ENCODE measurements at regions not wholly inside any gene's neighbourhood (a gene's known extent, or its start where the extent isn't known, plus 50 kb on each side); places are given as distances from the start of the nearest gene placed in this dataset.

DNA sequence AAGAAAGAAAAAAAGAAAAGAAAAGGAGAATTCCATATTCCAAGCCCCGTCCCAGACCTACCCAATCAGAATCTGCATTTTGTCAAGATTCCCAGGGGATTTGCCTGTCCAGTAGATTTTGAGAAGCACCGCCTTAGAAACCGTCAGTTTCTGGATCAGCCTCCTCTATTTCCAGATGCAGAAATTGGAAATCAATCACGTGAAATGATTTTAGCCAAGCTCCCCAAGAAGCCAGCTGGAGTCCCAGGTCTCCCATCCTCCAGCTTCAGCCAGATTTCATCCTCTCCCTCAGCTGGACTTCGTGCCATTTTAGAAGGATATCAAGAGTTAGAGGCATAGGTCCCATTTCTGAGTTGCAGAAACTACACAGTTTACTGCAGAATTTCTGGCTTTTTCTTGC, 629.3 kb downstream of the MID1IP1 start:
- Histone ChIP-seq H4K91ac (ENCODE audit: insufficient read depth, low read depth, low read length) (no peak overlapping the region), H2AK5ac (ENCODE audit: low read depth, low read length) (no peak overlapping the region), H3K23ac (ENCODE audit: low read depth, low read length) (no peak overlapping the region), H3K4me1 (ENCODE audit: control insufficient read depth, insufficient read depth, low read length) (no peaks in the 10 kb centered on the region; the same call in 1 of the 2 replicates), H4K5ac (ENCODE audit: low read depth, low read length) (no peak overlapping the region), H2BK20ac (ENCODE audit: low read depth, low read length) (no peak overlapping the region), H3K18ac (ENCODE audit: low read depth, low read length) (no peak overlapping the region), H2BK120ac (ENCODE audit: low read depth, low read length) (no peak overlapping the region), H4K20me1 (ENCODE audit: insufficient read depth, low read length) (no peaks in the 10 kb centered on the region), H3K36me3 (ENCODE audit: control insufficient read depth, insufficient read depth, low read length) (no peaks in the 10 kb centered on the region), H4K8ac (ENCODE audit: low read depth in 2 of 2, low read length in 2 of 2) (no peak overlapping the region), H3K79me1 (ENCODE audit: low read depth in 1 of 2, low read length in 2 of 2) (no peaks in the 10 kb centered on the region), H3K27ac (ENCODE audit: insufficient read depth, low read length) (no peak overlapping the region), H3K4me3 (ENCODE audit: insufficient read depth, low read depth, low read length) (no peak overlapping the region), H3K9me3 (ENCODE audit: control insufficient read depth, insufficient read depth, low read length) (no peaks in the 10 kb centered on the region), H3K27me3 (ENCODE audit: control insufficient read depth, insufficient read depth, low read length) (peaks cover 12% of the 10 kb centered on the region), H2AK9ac (replicated peaks; ENCODE audit: low read depth, low read length, poor library complexity) (no peak overlapping the region), H3K56ac (ENCODE audit: extremely low read depth, insufficient read depth, low read length) (no peak overlapping the region), H2BK5ac (ENCODE audit: low read depth, low read length, poor library complexity, severe bottlenecking) (no peak overlapping the region), H3K9me1 (ENCODE audit: insufficient read depth, low read length) (no peaks in the 10 kb centered on the region), H2AFZ (replicated peaks; ENCODE audit: low read length, poor library complexity) (no peak overlapping the region), H3K4ac (ENCODE audit: low read depth, low read length) (no peak overlapping the region), H3K9ac (ENCODE audit: low read depth, low read length) (no peak overlapping the region), H2BK15ac (ENCODE audit: low read depth, low read length) (no peak overlapping the region), H3K14ac (replicated peaks; ENCODE audit: low read depth, low read length) (no peak overlapping the region), H3K4me2 (ENCODE audit: low read depth, low read length) (no peak overlapping the region)
- no peak for DNase-seq
- CTCF ChIA-PET = interaction anchor here (0.7 kb wide), 1 partner anchor 10 kb away, joined by 3 read pairs; no protein-coding TSS in a partner anchor
- no peak for ATAC-seq (ENCODE audit: low read depth)
- whole genome bisulfite sequencing, 2 experiments (ENCODE audit: extremely low coverage in 2 of 2, insufficient read length in 1 of 2) = 86% methylated on average over 3 of the region's 5 CpGs; no CpG with 5 or more reads in 1 of the 2 experiments
- intact Hi-C loops (cut with micrococcal nuclease) = no loop called here
- in situ Hi-C loops (cut with MboI; ENCODE audit: low sequenced_read_pairs) = no loop called here
- POLR2A ChIA-PET (ENCODE audit: unreplicated experiment) = no interaction called here
- dilution Hi-C loops (cut with HindIII; ENCODE audit: low sequenced_read_pairs, unreplicated experiment) = no loop called here
- BruUV-seq (replicated peaks) = no TSS peak
- TF ChIP-seq SMC3 (IDR thresholded peaks at IDR 0.05; ENCODE audit: low read depth, low read length) (no peak), RFX5 (IDR thresholded peaks at IDR 0.05; ENCODE audit: low read depth, low read length) (no peak), MAFK (IDR thresholded peaks at IDR 0.05; ENCODE audit: low read depth, low read length) (no peak), RCOR1 (IDR thresholded peaks at IDR 0.05; ENCODE audit: insufficient replicate concordance, low read length) (no peak), MAZ (IDR thresholded peaks at IDR 0.05; ENCODE audit: borderline replicate concordance, low read depth, low read length) (no peak), MXI1 (IDR thresholded peaks at IDR 0.05; ENCODE audit: borderline replicate concordance, low read depth, low read length) (no peak)
- TF ChIP-seq, protein P1, sequence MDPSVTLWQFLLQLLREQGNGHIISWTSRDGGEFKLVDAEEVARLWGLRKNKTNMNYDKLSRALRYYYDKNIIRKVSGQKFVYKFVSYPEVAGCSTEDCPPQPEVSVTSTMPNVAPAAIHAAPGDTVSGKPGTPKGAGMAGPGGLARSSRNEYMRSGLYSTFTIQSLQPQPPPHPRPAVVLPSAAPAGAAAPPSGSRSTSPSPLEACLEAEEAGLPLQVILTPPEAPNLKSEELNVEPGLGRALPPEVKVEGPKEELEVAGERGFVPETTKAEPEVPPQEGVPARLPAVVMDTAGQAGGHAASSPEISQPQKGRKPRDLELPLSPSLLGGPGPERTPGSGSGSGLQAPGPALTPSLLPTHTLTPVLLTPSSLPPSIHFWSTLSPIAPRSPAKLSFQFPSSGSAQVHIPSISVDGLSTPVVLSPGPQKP (IDR thresholded peaks at IDR 0.05; ENCODE audit: borderline replicate concordance, low read depth, low read length) = no peak

Measured in IMR-90 (cell line).